ENCODE measurements at regions not wholly inside any gene's neighbourhood (a gene's known extent, or its start where the extent isn't known, plus 50 kb on each side); places are given as distances from the start of the nearest gene placed in this dataset.
"Not testable (repeated sequence)": the region's sequence is repeated elsewhere in the genome, so short reads cannot be mapped to it uniquely, and the experiment has no call there.

- 93% methylated on average over 2 of the region's 2 CpGs for WGBS
- H3K4me1 ChIP-seq = no peaks in the 10 kb centered on the region
- H3K9me3 ChIP-seq = no peaks in the 10 kb centered on the region
- H3K4me3 ChIP-seq = no peak overlapping the region
- TF ChIP-seq, protein P1, sequence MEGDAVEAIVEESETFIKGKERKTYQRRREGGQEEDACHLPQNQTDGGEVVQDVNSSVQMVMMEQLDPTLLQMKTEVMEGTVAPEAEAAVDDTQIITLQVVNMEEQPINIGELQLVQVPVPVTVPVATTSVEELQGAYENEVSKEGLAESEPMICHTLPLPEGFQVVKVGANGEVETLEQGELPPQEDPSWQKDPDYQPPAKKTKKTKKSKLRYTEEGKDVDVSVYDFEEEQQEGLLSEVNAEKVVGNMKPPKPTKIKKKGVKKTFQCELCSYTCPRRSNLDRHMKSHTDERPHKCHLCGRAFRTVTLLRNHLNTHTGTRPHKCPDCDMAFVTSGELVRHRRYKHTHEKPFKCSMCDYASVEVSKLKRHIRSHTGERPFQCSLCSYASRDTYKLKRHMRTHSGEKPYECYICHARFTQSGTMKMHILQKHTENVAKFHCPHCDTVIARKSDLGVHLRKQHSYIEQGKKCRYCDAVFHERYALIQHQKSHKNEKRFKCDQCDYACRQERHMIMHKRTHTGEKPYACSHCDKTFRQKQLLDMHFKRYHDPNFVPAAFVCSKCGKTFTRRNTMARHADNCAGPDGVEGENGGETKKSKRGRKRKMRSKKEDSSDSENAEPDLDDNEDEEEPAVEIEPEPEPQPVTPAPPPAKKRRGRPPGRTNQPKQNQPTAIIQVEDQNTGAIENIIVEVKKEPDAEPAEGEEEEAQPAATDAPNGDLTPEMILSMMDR (IDR thresholded peaks at IDR 0.05) = no peak
- no peak for TF ChIP-seq EP300 (IDR thresholded peaks at IDR 0.05)
- no peak overlapping the region for H3K27ac ChIP-seq
- DNase-seq (ENCODE audit: low spot score in 2 of 2) = no peak
- peaks cover 14% of the 10 kb centered on the region for H3K27me3 ChIP-seq
- no peaks in the 10 kb centered on the region for H3K36me3 ChIP-seq
Observed at GRCh38 chr15:96201696-96202095, 128.8 kb upstream of the NR2F2 start.

DNA sequence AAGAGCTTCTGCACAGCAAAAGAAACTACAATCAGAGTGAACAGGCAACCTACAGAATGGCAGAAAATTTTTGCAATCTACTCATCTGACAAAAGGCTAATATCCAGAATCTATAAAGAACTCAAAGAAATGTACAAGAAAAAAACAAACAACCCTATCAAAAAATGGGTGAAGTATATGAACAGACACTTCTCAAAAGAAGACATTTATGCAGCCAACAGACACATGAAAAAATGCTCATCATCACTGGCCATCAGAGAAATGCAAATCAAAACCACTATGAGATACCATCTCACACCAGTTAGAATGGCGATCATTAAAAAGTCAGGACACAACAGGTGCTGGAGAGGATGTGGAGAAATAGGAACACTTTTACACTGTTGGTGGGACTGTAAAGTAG is 124.9 kb upstream of the NR2F2 start:
- not testable (repeated sequence) for H3K36me3 ChIP-seq; H3K27ac ChIP-seq; H3K4me1 ChIP-seq; H3K4me3 ChIP-seq; DNase-seq (ENCODE audit: low spot score in 2 of 2); H3K9me3 ChIP-seq
- peaks cover 11% of the 10 kb centered on the region for H3K27me3 ChIP-seq
- WGBS = 89% methylated on average over 1 of the region's 1 CpG

DNA sequence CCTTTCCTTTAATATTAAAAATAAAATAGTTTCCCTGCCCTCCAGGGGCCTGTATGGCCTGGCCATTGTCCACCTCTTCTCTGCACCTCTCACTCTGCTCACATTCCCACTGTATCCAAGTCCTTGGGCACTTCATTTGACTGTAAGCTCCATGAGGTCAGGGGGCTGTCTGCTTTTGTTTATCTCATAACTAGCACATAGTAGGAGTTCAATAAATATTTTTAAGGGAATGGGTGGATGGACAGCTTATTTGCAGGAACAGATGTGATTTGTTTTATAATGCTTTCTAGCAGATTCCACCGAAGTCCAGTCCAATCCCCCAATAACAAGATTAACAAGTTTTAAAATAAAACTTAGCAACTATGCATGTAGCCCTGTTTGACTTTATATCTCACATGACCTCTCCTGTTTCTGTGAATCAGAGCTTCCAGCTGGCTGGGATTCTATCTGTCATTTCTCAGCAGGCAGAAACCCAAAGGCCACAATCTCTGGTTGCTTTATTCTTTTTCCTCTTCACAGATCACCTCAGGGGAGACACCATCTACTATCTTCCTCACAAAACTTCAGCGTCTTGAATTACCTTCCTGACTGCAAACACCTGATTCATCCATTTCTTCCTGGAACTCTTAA is 123.0 kb upstream of the NR2F2 start:
- no peak overlapping the region for H3K27ac ChIP-seq
- H3K27me3 ChIP-seq = no peaks in the 10 kb centered on the region
- no peak overlapping the region for H3K4me3 ChIP-seq
- H3K4me1 ChIP-seq = no peaks in the 10 kb centered on the region
- TF ChIP-seq POLR2AphosphoS5 (IDR thresholded peaks at IDR 0.05) (no peak), POLR2A (IDR thresholded peaks at IDR 0.05) (no peak), EP300 (IDR thresholded peaks at IDR 0.05) (no peak)
- TF ChIP-seq, protein P1 (IDR thresholded peaks at IDR 0.05) = no peak
- H3K36me3 ChIP-seq = no peaks in the 10 kb centered on the region
- H3K9me3 ChIP-seq = no peaks in the 10 kb centered on the region
- DNase-seq (ENCODE audit: low spot score in 2 of 2) = no peak
- WGBS = 66% methylated on average over 2 of the region's 2 CpGs

DNA sequence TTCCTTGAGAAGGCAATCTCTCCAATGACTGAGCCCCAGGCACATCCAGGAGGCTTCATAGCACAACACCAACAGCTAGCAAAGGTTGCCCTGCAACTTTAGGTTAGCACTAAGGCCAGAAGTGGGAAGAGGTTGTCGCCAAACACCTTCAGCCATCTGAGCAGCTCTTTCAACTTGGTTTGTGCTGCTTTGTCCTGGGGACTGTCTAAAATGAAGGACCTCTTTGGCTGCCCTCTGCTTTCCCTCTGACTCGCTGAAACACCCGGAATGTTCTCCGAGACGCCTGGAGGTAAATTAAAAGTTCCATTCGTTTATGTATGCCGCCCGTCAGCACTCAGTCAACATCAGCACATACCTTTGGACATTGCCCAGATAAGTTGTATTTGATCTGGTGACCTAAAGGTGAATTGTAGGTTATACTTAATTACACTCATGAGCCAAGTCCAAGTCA is 121.2 kb upstream of the NR2F2 start:
- no peak for TF ChIP-seq POLR2AphosphoS5 (IDR thresholded peaks at IDR 0.05)
- no peak for TF ChIP-seq EP300 (IDR thresholded peaks at IDR 0.05)
- TF ChIP-seq, protein P1 (IDR thresholded peaks at IDR 0.05) = no peak
- H3K9me3 ChIP-seq = no peaks in the 10 kb centered on the region
- H3K27me3 ChIP-seq = no peaks in the 10 kb centered on the region
- H3K4me3 ChIP-seq = no peak overlapping the region
- H3K36me3 ChIP-seq = no peaks in the 10 kb centered on the region
- no peaks in the 10 kb centered on the region for H3K4me1 ChIP-seq
- DNase-seq (ENCODE audit: low spot score in 2 of 2) = no peak
- 74% methylated on average over 8 of the region's 8 CpGs for WGBS
- H3K27ac ChIP-seq = no peak overlapping the region

DNA sequence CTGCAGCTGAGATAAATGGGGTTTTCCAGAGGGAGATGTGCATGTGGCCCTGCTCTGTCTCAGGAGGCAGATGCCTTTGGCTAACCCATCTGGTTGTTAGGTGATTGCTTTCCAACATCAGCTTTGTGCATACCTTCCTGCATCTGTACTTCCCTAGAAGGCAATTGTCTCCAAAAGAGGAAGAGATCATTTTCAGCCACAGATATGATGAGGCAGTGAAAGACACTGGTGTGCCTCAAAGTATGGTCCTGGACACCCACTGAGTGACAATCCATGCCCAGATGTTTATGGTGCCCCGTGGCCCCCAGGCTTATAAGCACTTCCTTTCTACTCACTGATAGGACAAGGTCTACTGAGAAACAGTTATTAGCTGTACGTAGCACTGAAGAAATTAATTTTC is 117.5 kb upstream of the NR2F2 start:
- 74% methylated on average over 2 of the region's 2 CpGs for WGBS
- Histone ChIP-seq H3K4me3 (no peak overlapping the region), H3K9me3 (no peaks in the 10 kb centered on the region), H3K4me1 (no peaks in the 10 kb centered on the region), H3K27ac (no peak overlapping the region), H3K27me3 (no peaks in the 10 kb centered on the region), H3K36me3 (no peaks in the 10 kb centered on the region)
- DNase-seq (ENCODE audit: low spot score in 2 of 2) = no peak
- TF ChIP-seq POLR2A (IDR thresholded peaks at IDR 0.05) = no peak
- no peak for TF ChIP-seq POLR2AphosphoS5 (IDR thresholded peaks at IDR 0.05)
- TF ChIP-seq, protein P1 (IDR thresholded peaks at IDR 0.05) = no peak
- TF ChIP-seq EP300 (IDR thresholded peaks at IDR 0.05) = no peak

GRCh38 chr15:96213896-96214295 is 116.6 kb upstream of the NR2F2 start:
- WGBS = 78% methylated on average over 4 of the region's 4 CpGs

GRCh38 chr15:96216481-96216880 is 114.0 kb upstream of the NR2F2 start:
- WGBS = 94% methylated on average over 1 of the region's 1 CpG
- not testable (repeated sequence) for H3K4me3 ChIP-seq; H3K9me3 ChIP-seq; DNase-seq (ENCODE audit: low spot score in 2 of 2); H3K27me3 ChIP-seq; H3K36me3 ChIP-seq; H3K27ac ChIP-seq; H3K4me1 ChIP-seq

More at GRCh38 chr15:96213896-96214295, 116.6 kb upstream of the NR2F2 start:
- Histone ChIP-seq H3K36me3 (no peaks in the 10 kb centered on the region), H3K27ac (no peak overlapping the region), H3K9me3 (no peaks in the 10 kb centered on the region), H3K27me3 (no peaks in the 10 kb centered on the region), H3K4me3 (no peak overlapping the region), H3K4me1 (no peaks in the 10 kb centered on the region)
- TF ChIP-seq POLR2AphosphoS5 (IDR thresholded peaks at IDR 0.05) = no peak
- no peak for TF ChIP-seq EP300 (IDR thresholded peaks at IDR 0.05)
- TF ChIP-seq, protein P1 (IDR thresholded peaks at IDR 0.05) = no peak
- no peak for TF ChIP-seq POLR2A (IDR thresholded peaks at IDR 0.05)
- no peak for DNase-seq (ENCODE audit: low spot score in 2 of 2)

Data from suprapubic skin (tissue), 4 donors.